ENCODE measurements at regions not wholly inside any gene's neighbourhood (a gene's known extent, or its start where the extent isn't known, plus 50 kb on each side); places are given as distances from the start of the nearest gene placed in this dataset.

DNA sequence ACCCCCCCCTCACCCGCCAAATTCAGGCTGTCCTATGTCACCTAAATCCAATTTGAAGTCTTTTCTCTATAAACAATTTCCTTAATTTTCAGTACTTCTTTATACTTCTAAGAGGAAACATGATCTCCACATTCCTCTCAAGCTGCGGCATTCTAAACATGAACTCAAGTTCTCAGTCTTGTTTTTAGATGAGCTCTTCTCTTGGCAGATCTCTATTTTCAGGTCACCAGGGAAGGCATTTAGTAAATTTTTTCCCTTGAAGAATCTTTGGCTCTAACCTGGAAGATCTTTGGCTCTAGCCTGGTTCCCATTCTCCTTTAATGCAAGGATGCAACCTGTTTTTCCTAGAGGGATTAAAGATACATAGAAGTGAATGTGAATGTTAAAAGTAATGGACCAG lies 193.4 kb downstream of the ATG4C start:
- no peak for FAIRE-seq
- dilution Hi-C loops (cut with MboI; ENCODE audit: extremely low pct_ligation_motif_present, low sequenced_read_pairs), result no loop called here
- no peaks in the 10 kb centered on the region for H3K79me2 ChIP-seq (ENCODE audit: control insufficient read depth, insufficient read depth, low read length)

DNA sequence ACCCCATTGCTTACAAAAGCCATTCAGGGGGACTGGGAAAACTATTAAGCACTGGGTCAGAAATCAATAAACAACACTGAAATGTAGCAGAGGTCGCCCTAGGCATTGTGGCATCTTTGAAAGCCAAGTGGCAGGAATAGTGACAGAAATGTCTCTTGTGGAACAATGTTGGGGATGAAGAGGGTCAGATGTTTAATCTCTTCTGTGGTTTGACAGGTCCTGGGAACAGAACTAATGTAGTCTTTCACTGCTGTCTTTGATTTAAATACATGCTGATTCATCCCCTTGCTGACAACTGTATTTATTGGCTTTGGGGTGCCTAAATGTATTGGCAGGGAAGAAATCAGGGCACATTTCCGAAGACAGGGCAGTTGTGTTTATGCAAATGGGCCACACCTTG lies 194.8 kb downstream of the ATG4C start:
- no peaks in the 10 kb centered on the region for H3K4me1 ChIP-seq (ENCODE audit: control insufficient read depth, extremely low read depth, insufficient read depth, low read length)
- DNase-seq (ENCODE audit: low read depth, low spot score) (no peak), FAIRE-seq (no peak)
- no peaks in the 10 kb centered on the region for H3K27me3 ChIP-seq (ENCODE audit: control insufficient read depth, extremely low read depth, insufficient read depth, low read length)
- no peak overlapping the region for H3K4me3 ChIP-seq (ENCODE audit: control insufficient read depth in 2 of 3, extremely low read depth in 1 of 3, insufficient read depth in 2 of 3, low read depth in 1 of 3, low read length in 3 of 3)
- H3K36me3 ChIP-seq (ENCODE audit: control insufficient read depth in 2 of 2, extremely low read depth in 1 of 2, insufficient read depth in 2 of 2, low read length in 2 of 2), result no peaks in the 10 kb centered on the region
- H3K9ac ChIP-seq (ENCODE audit: control insufficient read depth, extremely low read depth, insufficient read depth, low read length), result no peak overlapping the region
- no peak for TF ChIP-seq EZH2 (IDR thresholded peaks at IDR 0.05; ENCODE audit: low read length)
- TF ChIP-seq, protein P1, sequence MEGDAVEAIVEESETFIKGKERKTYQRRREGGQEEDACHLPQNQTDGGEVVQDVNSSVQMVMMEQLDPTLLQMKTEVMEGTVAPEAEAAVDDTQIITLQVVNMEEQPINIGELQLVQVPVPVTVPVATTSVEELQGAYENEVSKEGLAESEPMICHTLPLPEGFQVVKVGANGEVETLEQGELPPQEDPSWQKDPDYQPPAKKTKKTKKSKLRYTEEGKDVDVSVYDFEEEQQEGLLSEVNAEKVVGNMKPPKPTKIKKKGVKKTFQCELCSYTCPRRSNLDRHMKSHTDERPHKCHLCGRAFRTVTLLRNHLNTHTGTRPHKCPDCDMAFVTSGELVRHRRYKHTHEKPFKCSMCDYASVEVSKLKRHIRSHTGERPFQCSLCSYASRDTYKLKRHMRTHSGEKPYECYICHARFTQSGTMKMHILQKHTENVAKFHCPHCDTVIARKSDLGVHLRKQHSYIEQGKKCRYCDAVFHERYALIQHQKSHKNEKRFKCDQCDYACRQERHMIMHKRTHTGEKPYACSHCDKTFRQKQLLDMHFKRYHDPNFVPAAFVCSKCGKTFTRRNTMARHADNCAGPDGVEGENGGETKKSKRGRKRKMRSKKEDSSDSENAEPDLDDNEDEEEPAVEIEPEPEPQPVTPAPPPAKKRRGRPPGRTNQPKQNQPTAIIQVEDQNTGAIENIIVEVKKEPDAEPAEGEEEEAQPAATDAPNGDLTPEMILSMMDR (optimal IDR thresholded peaks at IDR 0.05 in 1 of 3, IDR thresholded peaks at IDR 0.05 in 1 of 3, conservative IDR thresholded peaks at IDR 0.05 in 1 of 3; ENCODE audit: extremely low read depth in 1 of 3, insufficient read depth in 2 of 3, low read length in 3 of 3), result no peak
- H3K4me2 ChIP-seq (ENCODE audit: control insufficient read depth, extremely low read depth, insufficient read depth, low read depth, low read length), result no peak overlapping the region
- dilution Hi-C loops (cut with MboI; ENCODE audit: extremely low pct_ligation_motif_present, low sequenced_read_pairs), result no loop called here
- no peak overlapping the region for H3K27ac ChIP-seq (ENCODE audit: control insufficient read depth, insufficient read depth, low read length)
- no peak overlapping the region for H2AFZ ChIP-seq (ENCODE audit: control insufficient read depth, low read length)
- no peaks in the 10 kb centered on the region for H3K9me3 ChIP-seq (ENCODE audit: control insufficient read depth, low read depth, low read length)
- no peaks in the 10 kb centered on the region for H3K79me2 ChIP-seq (ENCODE audit: control insufficient read depth, insufficient read depth, low read length)
- H4K20me1 ChIP-seq (ENCODE audit: control insufficient read depth, extremely low read depth, insufficient read depth, low read length), result no peaks in the 10 kb centered on the region
- H3K9me1 ChIP-seq (ENCODE audit: control insufficient read depth, extremely low read depth, insufficient read depth, low read length), result no peaks in the 10 kb centered on the region

More for the DNA sequence above, 193.4 kb downstream of the ATG4C start:
- Histone ChIP-seq H3K27ac (ENCODE audit: control insufficient read depth, insufficient read depth, low read length) (no peak overlapping the region), H4K20me1 (ENCODE audit: control insufficient read depth, extremely low read depth, insufficient read depth, low read length) (no peaks in the 10 kb centered on the region), H3K4me2 (ENCODE audit: control insufficient read depth, extremely low read depth, insufficient read depth, low read depth, low read length) (no peak overlapping the region), H3K27me3 (ENCODE audit: control insufficient read depth, extremely low read depth, insufficient read depth, low read length) (no peaks in the 10 kb centered on the region), H3K9ac (ENCODE audit: control insufficient read depth, extremely low read depth, insufficient read depth, low read length) (no peak overlapping the region), H3K4me1 (ENCODE audit: control insufficient read depth, extremely low read depth, insufficient read depth, low read length) (no peaks in the 10 kb centered on the region), H3K9me1 (ENCODE audit: control insufficient read depth, extremely low read depth, insufficient read depth, low read length) (no peaks in the 10 kb centered on the region), H3K4me3 (ENCODE audit: control insufficient read depth in 2 of 3, extremely low read depth in 1 of 3, insufficient read depth in 2 of 3, low read depth in 1 of 3, low read length in 3 of 3) (no peak overlapping the region), H3K9me3 (ENCODE audit: control insufficient read depth, low read depth, low read length) (no peaks in the 10 kb centered on the region), H3K36me3 (ENCODE audit: control insufficient read depth in 2 of 2, extremely low read depth in 1 of 2, insufficient read depth in 2 of 2, low read length in 2 of 2) (no peaks in the 10 kb centered on the region), H2AFZ (ENCODE audit: control insufficient read depth, low read length) (no peak overlapping the region)
- TF ChIP-seq, protein P1 (optimal IDR thresholded peaks at IDR 0.05 in 1 of 3, IDR thresholded peaks at IDR 0.05 in 1 of 3, conservative IDR thresholded peaks at IDR 0.05 in 1 of 3; ENCODE audit: extremely low read depth in 1 of 3, insufficient read depth in 2 of 3, low read length in 3 of 3), result no peak
- no peak for TF ChIP-seq EZH2 (IDR thresholded peaks at IDR 0.05; ENCODE audit: low read length)
- no peak for DNase-seq (ENCODE audit: low read depth, low spot score)

All from keratinocyte (primary cell).